Neural cell (in vitro differentiated cells): ENCODE measurements at regions not wholly inside any gene's neighbourhood (a gene's known extent, or its start where the extent isn't known, plus 50 kb on each side); places are given as distances from the start of the nearest gene placed in this dataset.

Experiments used
- POLR2AphosphoS5 ChIP-seq: IDR thresholded peaks from 2 replicates; pipeline ENCODE4 v1.6.1; 2012
- TF ChIP-seq, protein P1 (sequence below): fragments of 450-650 bp; IDR thresholded peaks from 2 replicates; pipeline ENCODE4 v1.5.1; 2014; ENCODE audit warnings: antibody characterized with exemption, mild to moderate bottlenecking, moderate library complexity; ENCODE audit not compliant: poor library complexity, severe bottlenecking

- TF ChIP-seq, protein P1, sequence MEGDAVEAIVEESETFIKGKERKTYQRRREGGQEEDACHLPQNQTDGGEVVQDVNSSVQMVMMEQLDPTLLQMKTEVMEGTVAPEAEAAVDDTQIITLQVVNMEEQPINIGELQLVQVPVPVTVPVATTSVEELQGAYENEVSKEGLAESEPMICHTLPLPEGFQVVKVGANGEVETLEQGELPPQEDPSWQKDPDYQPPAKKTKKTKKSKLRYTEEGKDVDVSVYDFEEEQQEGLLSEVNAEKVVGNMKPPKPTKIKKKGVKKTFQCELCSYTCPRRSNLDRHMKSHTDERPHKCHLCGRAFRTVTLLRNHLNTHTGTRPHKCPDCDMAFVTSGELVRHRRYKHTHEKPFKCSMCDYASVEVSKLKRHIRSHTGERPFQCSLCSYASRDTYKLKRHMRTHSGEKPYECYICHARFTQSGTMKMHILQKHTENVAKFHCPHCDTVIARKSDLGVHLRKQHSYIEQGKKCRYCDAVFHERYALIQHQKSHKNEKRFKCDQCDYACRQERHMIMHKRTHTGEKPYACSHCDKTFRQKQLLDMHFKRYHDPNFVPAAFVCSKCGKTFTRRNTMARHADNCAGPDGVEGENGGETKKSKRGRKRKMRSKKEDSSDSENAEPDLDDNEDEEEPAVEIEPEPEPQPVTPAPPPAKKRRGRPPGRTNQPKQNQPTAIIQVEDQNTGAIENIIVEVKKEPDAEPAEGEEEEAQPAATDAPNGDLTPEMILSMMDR: no peak
- TF ChIP-seq POLR2AphosphoS5: peak; percentile 84
Observed at GRCh38 chr16:82384017-82384416, 214.0 kb upstream of the MPHOSPH6 start.
